Fibroblast of the aortic adventitia (primary cell): ENCODE measurements at regions not wholly inside any gene's neighbourhood (a gene's known extent, or its start where the extent isn't known, plus 50 kb on each side); places are given as distances from the start of the nearest gene placed in this dataset.

Experiments used
- DNase-seq: peaks from one replicate; pipeline ENCODE4 v3.0.0-alpha.2; 2010; ENCODE audit warnings: low read depth
- H3K4me3 ChIP-seq: 2 replicates; pipeline ENCODE4 v1.5.1; 2011; ENCODE audit warnings: low read depth, mild to moderate bottlenecking, control low read depth, low read length, moderate library complexity
- CTCF ChIP-seq: IDR thresholded peaks from 2 replicates; pipeline ENCODE4 v1.5.1; 2011; ENCODE audit warnings: mild to moderate bottlenecking, low read length, control low read depth, inconsistent platforms; ENCODE audit not compliant: insufficient read depth

GRCh38 chr13:52932649-52933048 lies 84.2 kb upstream of the PCDH8 start:
- no peak overlapping the region for H3K4me3 ChIP-seq
- DNase-seq = no peak
- TF ChIP-seq CTCF = no peak

- no peak overlapping the region for H3K4me3 ChIP-seq
- DNase-seq = no peak
- TF ChIP-seq CTCF = no peak
Observed at GRCh38 chr13:52931539-52932431, 83.3 kb upstream of the PCDH8 start.

GRCh38 chr13:52931131-52931530 lies 82.7 kb upstream of the PCDH8 start:
- DNase-seq = no peak
- TF ChIP-seq CTCF = no peak
- H3K4me3 ChIP-seq = no peak overlapping the region

- no peak for DNase-seq
- H3K4me3 ChIP-seq = no peak overlapping the region
- no peak for TF ChIP-seq CTCF
Observed at GRCh38 chr13:52929846-52930245, 81.4 kb upstream of the PCDH8 start.

GRCh38 chr13:52926971-52927370 lies 78.5 kb upstream of the PCDH8 start:
- no peak overlapping the region for H3K4me3 ChIP-seq
- DNase-seq = no peak
- TF ChIP-seq CTCF = no peak

GRCh38 chr13:52925775-52926285 lies 77.4 kb upstream of the PCDH8 start:
- no peak overlapping the region for H3K4me3 ChIP-seq
- no peak for TF ChIP-seq CTCF
- no peak for DNase-seq
